ENCODE measurements at regions not wholly inside any gene's neighbourhood (a gene's known extent, or its start where the extent isn't known, plus 50 kb on each side); places are given as distances from the start of the nearest gene placed in this dataset.

DNA sequence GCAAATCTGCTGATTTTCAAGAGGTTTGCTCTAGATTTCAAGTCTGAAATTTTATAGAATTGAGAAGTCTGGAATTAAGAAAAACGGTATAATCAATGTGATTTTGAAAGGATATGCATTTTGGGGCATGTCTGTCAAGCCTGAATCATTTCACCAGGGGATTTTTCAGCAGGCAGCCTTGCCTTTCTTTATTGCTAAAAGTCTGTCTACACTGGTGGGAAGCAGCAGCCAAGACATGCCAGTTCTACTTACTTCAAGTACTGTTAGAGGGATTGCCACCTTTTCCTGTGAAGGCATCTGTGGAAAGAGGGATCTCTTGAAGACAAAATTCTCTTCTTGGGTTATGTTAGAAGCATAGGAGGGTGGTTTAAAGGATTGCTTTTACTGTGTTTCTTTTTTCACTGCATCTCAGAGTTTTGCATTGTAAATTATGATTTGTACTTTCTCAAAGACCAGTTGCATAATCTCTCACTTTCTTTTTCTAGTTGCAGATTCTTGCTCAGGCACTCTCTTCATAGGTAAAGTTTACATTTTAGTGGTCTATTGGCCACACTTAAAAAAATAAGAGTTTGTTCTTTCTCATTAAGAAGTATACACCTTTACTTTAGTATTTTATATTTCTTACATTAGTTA is 837.0 kb downstream of the GALC start:
- H3K27ac ChIP-seq (ENCODE audit: low read length) = no peak overlapping the region
- no peak overlapping the region for H3K9ac ChIP-seq (ENCODE audit: low read length)

DNA sequence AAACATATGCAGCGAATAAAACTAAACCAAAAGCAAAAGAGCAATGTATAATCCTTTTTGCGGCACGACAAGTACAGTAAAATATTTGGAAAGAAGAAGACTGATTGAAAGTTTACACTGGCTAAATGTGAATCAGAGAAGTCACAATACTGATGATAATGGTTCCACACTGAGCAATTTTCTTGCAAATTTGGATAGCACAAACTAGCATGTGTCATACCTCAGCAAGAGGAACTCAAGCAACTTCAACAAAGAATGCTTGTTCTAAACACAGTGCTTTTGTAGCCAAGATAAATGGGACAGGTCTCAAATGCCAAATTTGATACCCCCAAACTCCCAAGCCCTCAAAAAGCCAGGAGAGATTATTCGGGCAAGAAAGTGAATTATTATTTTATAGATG is 839.1 kb downstream of the GALC start:
- no peaks in the 10 kb centered on the region for H3K4me1 ChIP-seq (ENCODE audit: low read length)

More for the DNA sequence above, 837.0 kb downstream of the GALC start:
- H3K27me3 ChIP-seq (replicated peaks; ENCODE audit: insufficient read depth, low read length) = no peaks in the 10 kb centered on the region
- no peaks in the 10 kb centered on the region for H3K79me2 ChIP-seq (ENCODE audit: low read length)
- TF ChIP-seq EZH2phosphoT487 (IDR thresholded peaks at IDR 0.05; ENCODE audit: low read length) (no peak), EZH2 (optimal IDR thresholded peaks at IDR 0.05; ENCODE audit: low read depth, low read length) (no peak)
- TF ChIP-seq, protein P1, sequence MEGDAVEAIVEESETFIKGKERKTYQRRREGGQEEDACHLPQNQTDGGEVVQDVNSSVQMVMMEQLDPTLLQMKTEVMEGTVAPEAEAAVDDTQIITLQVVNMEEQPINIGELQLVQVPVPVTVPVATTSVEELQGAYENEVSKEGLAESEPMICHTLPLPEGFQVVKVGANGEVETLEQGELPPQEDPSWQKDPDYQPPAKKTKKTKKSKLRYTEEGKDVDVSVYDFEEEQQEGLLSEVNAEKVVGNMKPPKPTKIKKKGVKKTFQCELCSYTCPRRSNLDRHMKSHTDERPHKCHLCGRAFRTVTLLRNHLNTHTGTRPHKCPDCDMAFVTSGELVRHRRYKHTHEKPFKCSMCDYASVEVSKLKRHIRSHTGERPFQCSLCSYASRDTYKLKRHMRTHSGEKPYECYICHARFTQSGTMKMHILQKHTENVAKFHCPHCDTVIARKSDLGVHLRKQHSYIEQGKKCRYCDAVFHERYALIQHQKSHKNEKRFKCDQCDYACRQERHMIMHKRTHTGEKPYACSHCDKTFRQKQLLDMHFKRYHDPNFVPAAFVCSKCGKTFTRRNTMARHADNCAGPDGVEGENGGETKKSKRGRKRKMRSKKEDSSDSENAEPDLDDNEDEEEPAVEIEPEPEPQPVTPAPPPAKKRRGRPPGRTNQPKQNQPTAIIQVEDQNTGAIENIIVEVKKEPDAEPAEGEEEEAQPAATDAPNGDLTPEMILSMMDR (IDR thresholded peaks at IDR 0.05; ENCODE audit: low read length) = no peak
- H3F3A ChIP-seq (ENCODE audit: insufficient read depth, low read length) = no peaks in the 10 kb centered on the region
- H2AFZ ChIP-seq (ENCODE audit: low read length) = no peak overlapping the region
- no peak overlapping the region for H3K4me3 ChIP-seq (ENCODE audit: low read length)
- DNase-seq = no peak
- H3K9me3 ChIP-seq (replicated peaks; ENCODE audit: insufficient read depth, low read length) = no peaks in the 10 kb centered on the region
- peaks cover 2% of the 10 kb centered on the region; the same call in 1 of the 2 replicates for H3K4me1 ChIP-seq (ENCODE audit: low read length)
- no peaks in the 10 kb centered on the region for H3K9me2 ChIP-seq (replicated peaks; ENCODE audit: insufficient read depth, low read length)
- H4K20me1 ChIP-seq (ENCODE audit: insufficient read depth, low read length) = no peaks in the 10 kb centered on the region
- no peaks in the 10 kb centered on the region for H3K36me3 ChIP-seq (replicated peaks; ENCODE audit: insufficient read depth, low read length)
- H3K4me2 ChIP-seq (ENCODE audit: low read depth, low read length) = no peak overlapping the region

DNA sequence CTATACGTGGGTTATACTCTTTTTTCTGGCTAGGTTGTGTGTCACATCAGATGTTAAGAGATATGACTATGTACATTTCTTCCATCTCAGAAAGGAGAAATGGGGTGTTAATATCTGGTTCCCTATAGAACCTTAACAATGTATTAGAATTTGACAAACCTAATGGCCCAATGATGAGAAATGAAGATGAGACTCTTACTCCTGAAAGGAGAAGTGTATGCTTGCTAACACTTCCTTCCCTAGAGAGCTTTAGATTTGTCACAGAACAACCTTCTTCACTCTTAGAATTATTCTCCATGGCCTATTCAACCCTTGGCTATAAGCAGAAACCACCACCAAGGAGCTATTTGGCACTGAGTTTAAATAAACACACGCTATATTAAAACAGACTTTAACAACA is 839.6 kb downstream of the GALC start:
- H3K27ac ChIP-seq (ENCODE audit: low read length) = no peak overlapping the region
- no peaks in the 10 kb centered on the region for H4K20me1 ChIP-seq (ENCODE audit: insufficient read depth, low read length)
- no peaks in the 10 kb centered on the region for H3F3A ChIP-seq (ENCODE audit: insufficient read depth, low read length)
- no peaks in the 10 kb centered on the region for H3K36me3 ChIP-seq (replicated peaks; ENCODE audit: insufficient read depth, low read length)
- no peak overlapping the region for H3K9ac ChIP-seq (ENCODE audit: low read length)
- H3K4me3 ChIP-seq (ENCODE audit: low read length) = no peak overlapping the region
- no peaks in the 10 kb centered on the region for H3K9me2 ChIP-seq (replicated peaks; ENCODE audit: insufficient read depth, low read length)
- H3K9me3 ChIP-seq (replicated peaks; ENCODE audit: insufficient read depth, low read length) = no peaks in the 10 kb centered on the region
- TF ChIP-seq EZH2 (optimal IDR thresholded peaks at IDR 0.05; ENCODE audit: low read depth, low read length) = no peak
- TF ChIP-seq, protein P1 (IDR thresholded peaks at IDR 0.05; ENCODE audit: low read length) = no peak
- TF ChIP-seq EZH2phosphoT487 (IDR thresholded peaks at IDR 0.05; ENCODE audit: low read length) = no peak
- no peak overlapping the region for H2AFZ ChIP-seq (ENCODE audit: low read length)
- no peaks in the 10 kb centered on the region for H3K27me3 ChIP-seq (replicated peaks; ENCODE audit: insufficient read depth, low read length)
- no peak overlapping the region for H3K4me2 ChIP-seq (ENCODE audit: low read depth, low read length)
- no peaks in the 10 kb centered on the region for H3K79me2 ChIP-seq (ENCODE audit: low read length)
- H3K4me1 ChIP-seq (ENCODE audit: low read length) = no peaks in the 10 kb centered on the region
- no peak for DNase-seq

More for the DNA sequence above, 839.1 kb downstream of the GALC start:
- H3K36me3 ChIP-seq (replicated peaks; ENCODE audit: insufficient read depth, low read length) = no peaks in the 10 kb centered on the region
- H3K4me3 ChIP-seq (ENCODE audit: low read length) = no peak overlapping the region
- H2AFZ ChIP-seq (ENCODE audit: low read length) = no peak overlapping the region
- H3K4me2 ChIP-seq (ENCODE audit: low read depth, low read length) = no peak overlapping the region
- no peak overlapping the region for H3K9ac ChIP-seq (ENCODE audit: low read length)
- H3K9me3 ChIP-seq (replicated peaks; ENCODE audit: insufficient read depth, low read length) = no peaks in the 10 kb centered on the region
- no peaks in the 10 kb centered on the region for H3K27me3 ChIP-seq (replicated peaks; ENCODE audit: insufficient read depth, low read length)
- no peak for DNase-seq
- TF ChIP-seq EZH2phosphoT487 (IDR thresholded peaks at IDR 0.05; ENCODE audit: low read length) = no peak
- no peak for TF ChIP-seq EZH2 (optimal IDR thresholded peaks at IDR 0.05; ENCODE audit: low read depth, low read length)
- TF ChIP-seq, protein P1 (IDR thresholded peaks at IDR 0.05; ENCODE audit: low read length) = no peak
- H4K20me1 ChIP-seq (ENCODE audit: insufficient read depth, low read length) = no peaks in the 10 kb centered on the region
- H3K9me2 ChIP-seq (replicated peaks; ENCODE audit: insufficient read depth, low read length) = no peaks in the 10 kb centered on the region
- H3K27ac ChIP-seq (ENCODE audit: low read length) = no peak overlapping the region
- no peaks in the 10 kb centered on the region for H3K79me2 ChIP-seq (ENCODE audit: low read length)
- no peaks in the 10 kb centered on the region for H3F3A ChIP-seq (ENCODE audit: insufficient read depth, low read length)
